Kidney (tissue), 13 donors: ENCODE measurements at regions not wholly inside any gene's neighbourhood (a gene's known extent, or its start where the extent isn't known, plus 50 kb on each side); places are given as distances from the start of the nearest gene placed in this dataset.

ENCODE experiments used
- DNase-seq, 5 donors: peaks; one replicate each; pipeline ENCODE4 v3.0.0-alpha.2; 2013 to 2020
- FAIRE-seq: peaks from 2 replicates; lab custom pipeline; 2012; peaks lifted over from hg19 to GRCh38; lab: Jason Lieb, UNC
- H3K27ac ChIP-seq, 2 donors: one replicate each; pipeline ENCODE4 v1.7.0; 2013; ENCODE audit warnings: low read depth in 2 of 2, low read length in 2 of 2, inconsistent platforms in 1 of 2
- H3K27me3 ChIP-seq: one replicate; pipeline ENCODE4 v1.7.1; 2013; ENCODE audit warnings: low read length, inconsistent platforms; ENCODE audit not compliant: control insufficient read depth, insufficient read depth
- H3K36me3 ChIP-seq, 3 donors: one replicate each; pipeline versions ENCODE4 v1.7.0 to v1.7.1; 2013; ENCODE audit warnings: low read length in 3 of 3, control low read depth in 1 of 3, inconsistent platforms in 1 of 3; ENCODE audit not compliant: insufficient read depth in 3 of 3, control insufficient read depth in 2 of 3
- H3K4me1 ChIP-seq, 3 donors: one replicate each; pipeline versions ENCODE4 v1.7.0 to v1.7.1; 2013; ENCODE audit warnings: low read length in 3 of 3, inconsistent platforms in 1 of 3, low read depth in 1 of 3; ENCODE audit not compliant: control insufficient read depth in 2 of 3, insufficient read depth in 2 of 3
- H3K4me3 ChIP-seq, 3 donors: one replicate each; pipeline versions ENCODE4 v1.7.0 to v1.8.1; 2013; ENCODE audit warnings: low read length in 3 of 3, control low read depth in 1 of 3, inconsistent platforms in 1 of 3
- H3K9ac ChIP-seq, 3 donors: one replicate each; pipeline versions ENCODE4 v1.7.0 to v1.7.1; 2013; ENCODE audit warnings: low read length in 3 of 3, control low read depth in 1 of 3, inconsistent platforms in 1 of 3
- H3K9me3 ChIP-seq, 3 donors: one replicate each; pipeline versions ENCODE4 v1.7.0 to v1.7.1; 2013; ENCODE audit warnings: low read length in 3 of 3, control low read depth in 1 of 3, inconsistent platforms in 1 of 3; ENCODE audit not compliant: control insufficient read depth in 2 of 3, insufficient read depth in 1 of 3
- intact Hi-C: fragments of 100-400 bp; cut with DNase I; formaldehyde crosslinking; loops from one replicate; pipeline ENCODE4 v1.11.1; 2022
- TF ChIP-seq, protein P1 (sequence below): IDR thresholded peaks from 3 replicates; pipeline ENCODE4 v1.5.1; 2012; ENCODE audit warnings: mild to moderate bottlenecking, moderate library complexity, borderline replicate concordance; ENCODE audit not compliant: insufficient read depth; ENCODE audit errors: extremely low read depth
- donor health status: control.
- donor health status: control.
- donor health status: control.
- donor health status: control.
- donor health status: control.
- donor health status: DM: yes; HTN: yes; CAD: no.
- donor health status: Normal renal cell carcinoma (clear cell type).

GRCh38 chr18:57927511-57927910 lies 116.5 kb upstream of the NEDD4L start:
- intact Hi-C loops: no loop called here
- Histone ChIP-seq H3K4me3 (no peak overlapping the region), H3K27me3 (no peaks in the 10 kb centered on the region), H3K9me3 (no peaks in the 10 kb centered on the region), H3K27ac (no peak overlapping the region), H3K36me3 (no peaks in the 10 kb centered on the region), H3K4me1 (no peaks in the 10 kb centered on the region), H3K9ac (no peak overlapping the region)
- TF ChIP-seq, protein P1, sequence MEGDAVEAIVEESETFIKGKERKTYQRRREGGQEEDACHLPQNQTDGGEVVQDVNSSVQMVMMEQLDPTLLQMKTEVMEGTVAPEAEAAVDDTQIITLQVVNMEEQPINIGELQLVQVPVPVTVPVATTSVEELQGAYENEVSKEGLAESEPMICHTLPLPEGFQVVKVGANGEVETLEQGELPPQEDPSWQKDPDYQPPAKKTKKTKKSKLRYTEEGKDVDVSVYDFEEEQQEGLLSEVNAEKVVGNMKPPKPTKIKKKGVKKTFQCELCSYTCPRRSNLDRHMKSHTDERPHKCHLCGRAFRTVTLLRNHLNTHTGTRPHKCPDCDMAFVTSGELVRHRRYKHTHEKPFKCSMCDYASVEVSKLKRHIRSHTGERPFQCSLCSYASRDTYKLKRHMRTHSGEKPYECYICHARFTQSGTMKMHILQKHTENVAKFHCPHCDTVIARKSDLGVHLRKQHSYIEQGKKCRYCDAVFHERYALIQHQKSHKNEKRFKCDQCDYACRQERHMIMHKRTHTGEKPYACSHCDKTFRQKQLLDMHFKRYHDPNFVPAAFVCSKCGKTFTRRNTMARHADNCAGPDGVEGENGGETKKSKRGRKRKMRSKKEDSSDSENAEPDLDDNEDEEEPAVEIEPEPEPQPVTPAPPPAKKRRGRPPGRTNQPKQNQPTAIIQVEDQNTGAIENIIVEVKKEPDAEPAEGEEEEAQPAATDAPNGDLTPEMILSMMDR: no peak
- no peak for DNase-seq
- no peak for FAIRE-seq

DNA sequence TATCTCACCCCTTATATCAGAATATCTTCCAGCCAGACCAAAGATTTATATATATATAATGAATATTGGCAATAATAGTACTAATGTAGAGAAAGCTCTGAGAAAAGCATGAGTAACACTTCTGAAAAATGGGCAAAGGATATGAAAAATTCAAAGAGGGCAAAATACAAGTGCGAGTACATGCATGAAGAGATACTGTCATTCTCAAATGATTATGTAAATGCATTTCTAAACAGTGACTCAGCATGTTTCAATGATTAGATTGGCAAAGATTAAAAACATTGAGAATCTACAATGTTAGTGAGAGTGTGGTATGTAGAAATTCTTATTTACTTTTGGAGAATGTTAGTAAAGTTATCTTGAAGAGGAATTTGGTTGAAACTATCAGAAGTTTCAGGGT lies 118.3 kb upstream of the NEDD4L start:
- H3K27ac ChIP-seq: no peak overlapping the region
- TF ChIP-seq, protein P1: no peak
- H3K36me3 ChIP-seq: no peaks in the 10 kb centered on the region
- no peaks in the 10 kb centered on the region for H3K9me3 ChIP-seq
- no peak for DNase-seq
- H3K4me3 ChIP-seq: no peak overlapping the region
- no peak overlapping the region for H3K9ac ChIP-seq
- H3K4me1 ChIP-seq: no peaks in the 10 kb centered on the region
- intact Hi-C loops: no loop called here
- FAIRE-seq: no peak
- no peaks in the 10 kb centered on the region for H3K27me3 ChIP-seq

DNA sequence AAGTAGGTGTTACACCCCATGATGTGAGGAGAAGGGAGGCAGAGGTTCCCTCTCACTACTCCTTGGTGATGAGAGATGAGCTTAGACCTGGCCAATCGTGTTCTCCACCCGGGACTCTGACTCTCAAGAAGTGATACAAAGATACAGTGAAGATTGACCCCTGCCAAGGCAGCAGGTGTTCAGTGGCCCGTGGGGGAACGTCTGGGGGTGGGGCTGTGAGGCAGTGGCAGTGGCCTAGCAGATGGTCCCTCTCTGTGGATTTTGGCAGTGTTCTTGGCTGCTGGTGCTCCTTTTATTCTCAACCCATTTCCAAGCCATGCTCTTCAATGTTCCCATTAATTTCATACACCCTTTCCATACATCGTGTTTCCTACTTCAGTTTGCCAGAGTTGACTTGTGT lies 120.4 kb upstream of the NEDD4L start:
- intact Hi-C loops: no loop called here
- FAIRE-seq: no peak

More for the DNA sequence above, 120.4 kb upstream of the NEDD4L start:
- no peak overlapping the region for H3K4me3 ChIP-seq
- no peak overlapping the region for H3K9ac ChIP-seq
- H3K36me3 ChIP-seq: no peaks in the 10 kb centered on the region
- no peak for DNase-seq
- H3K9me3 ChIP-seq: no peaks in the 10 kb centered on the region
- no peaks in the 10 kb centered on the region for H3K4me1 ChIP-seq
- no peak overlapping the region for H3K27ac ChIP-seq
- TF ChIP-seq, protein P1: no peak
- H3K27me3 ChIP-seq: no peaks in the 10 kb centered on the region
